GM19397 (cell line): ENCODE measurements at regions not wholly inside any gene's neighbourhood (a gene's known extent, or its start where the extent isn't known, plus 50 kb on each side); places are given as distances from the start of the nearest gene placed in this dataset.
"Not testable (repeated sequence)": the region's sequence is repeated elsewhere in the genome, so short reads cannot be mapped to it uniquely, and the experiment has no call there.

Source experiments
- ATAC-seq: cut with Tn5 transposase; IDR thresholded peaks from one replicate; pipeline ENCODE4 v1.9.1; 2021; ENCODE audit warnings: mild to moderate bottlenecking, moderate library complexity; ENCODE audit not compliant: unreplicated experiment

DNA sequence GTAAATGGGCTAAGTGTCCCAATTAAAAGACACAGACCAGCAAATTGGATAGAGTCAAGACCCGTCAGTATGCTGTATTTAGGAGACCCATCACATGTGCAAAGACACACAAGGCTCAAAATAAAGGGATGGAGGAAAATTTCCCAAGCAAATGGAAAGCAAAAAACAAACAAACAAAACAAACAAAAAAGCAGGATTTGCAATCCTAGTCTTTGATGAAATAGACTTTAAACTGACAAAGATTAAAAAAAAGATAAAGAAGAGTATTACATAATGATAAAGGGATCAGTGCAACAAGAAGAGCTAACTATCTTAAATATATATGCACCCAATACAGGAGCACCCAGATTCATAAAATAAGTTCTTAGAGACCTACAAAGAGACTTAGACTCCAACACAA, 429.6 kb downstream of the MAT2B start:
- not testable (repeated sequence) for ATAC-seq

DNA sequence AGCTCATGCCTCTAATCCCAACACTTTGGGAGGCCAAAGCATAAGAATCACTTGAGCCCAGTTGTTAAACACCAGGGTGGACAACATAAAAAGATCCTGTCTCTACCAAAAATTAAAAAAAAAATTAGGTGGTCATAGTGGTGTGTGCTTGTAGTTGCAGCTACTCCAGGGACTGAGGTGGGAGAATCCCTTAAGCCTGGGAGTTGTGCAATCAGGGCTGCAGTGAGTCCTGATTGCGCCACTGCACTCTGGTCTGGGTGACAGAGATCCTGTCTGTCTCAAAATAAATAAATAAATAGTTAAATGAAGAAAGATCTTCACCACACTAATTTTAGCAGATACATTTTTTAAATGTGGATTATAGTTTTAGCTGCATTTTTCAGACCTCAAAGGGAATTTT, 433.2 kb downstream of the MAT2B start:
- no peak for ATAC-seq

DNA sequence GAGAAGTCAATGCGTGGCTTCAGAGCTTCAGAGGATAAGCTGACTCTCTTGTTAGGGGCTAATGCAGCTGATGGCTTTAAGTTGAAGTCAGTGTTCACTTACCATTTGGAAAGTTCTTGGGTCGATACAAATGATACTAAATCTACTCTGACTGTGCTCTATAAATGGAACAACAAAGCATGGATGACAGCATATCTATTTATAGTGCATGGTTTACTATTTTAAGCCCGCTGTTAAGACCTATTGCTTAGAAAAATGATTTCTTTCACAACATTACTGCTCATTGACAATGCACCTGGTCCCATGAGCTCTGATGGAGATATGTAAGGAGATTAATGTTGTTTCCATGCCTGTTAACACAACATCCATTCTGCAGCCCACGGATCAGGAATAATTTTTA, 435.7 kb downstream of the MAT2B start:
- no peak for ATAC-seq

DNA sequence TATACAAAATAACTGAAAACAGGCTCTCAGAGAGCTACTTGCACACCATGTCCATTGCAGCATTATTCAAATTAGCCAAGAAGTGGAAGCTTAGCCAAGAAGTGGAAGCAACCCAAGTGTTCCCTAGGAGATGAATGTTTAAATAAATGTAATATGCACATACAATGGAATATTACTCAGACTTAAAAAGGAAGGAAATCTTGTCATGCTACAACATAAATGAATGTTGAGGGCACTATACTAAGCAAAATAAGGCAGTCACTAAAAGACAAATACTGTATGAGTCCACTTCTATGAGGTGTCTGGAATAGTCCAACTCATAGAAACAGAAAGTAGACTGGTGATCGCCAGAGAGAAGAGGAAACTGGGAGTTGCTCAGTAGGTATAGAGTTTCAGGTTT, 438.1 kb downstream of the MAT2B start:
- ATAC-seq, result no peak

DNA sequence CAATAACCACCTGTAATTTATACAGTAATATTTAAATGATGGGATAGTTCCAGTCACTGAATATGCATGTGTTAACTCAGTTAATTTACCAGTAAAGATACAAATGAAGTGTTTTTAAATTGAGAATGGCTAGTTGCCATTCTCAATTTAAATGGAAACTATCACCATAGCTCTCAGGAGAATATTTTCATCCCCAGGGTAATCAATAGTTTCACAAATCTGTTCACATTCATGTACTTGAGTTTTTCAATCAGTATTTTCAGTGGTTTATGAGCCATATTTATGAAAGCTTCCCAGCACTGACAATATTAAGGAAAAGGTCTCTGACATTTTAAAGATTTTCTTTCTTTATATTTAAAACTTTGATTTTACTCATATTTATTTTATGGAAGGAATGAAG, 439.3 kb downstream of the MAT2B start:
- no peak for ATAC-seq

- ATAC-seq, result no peak
Measured at GRCh38 chr5:163947848-163948666, 442.6 kb downstream of the MAT2B start.

DNA sequence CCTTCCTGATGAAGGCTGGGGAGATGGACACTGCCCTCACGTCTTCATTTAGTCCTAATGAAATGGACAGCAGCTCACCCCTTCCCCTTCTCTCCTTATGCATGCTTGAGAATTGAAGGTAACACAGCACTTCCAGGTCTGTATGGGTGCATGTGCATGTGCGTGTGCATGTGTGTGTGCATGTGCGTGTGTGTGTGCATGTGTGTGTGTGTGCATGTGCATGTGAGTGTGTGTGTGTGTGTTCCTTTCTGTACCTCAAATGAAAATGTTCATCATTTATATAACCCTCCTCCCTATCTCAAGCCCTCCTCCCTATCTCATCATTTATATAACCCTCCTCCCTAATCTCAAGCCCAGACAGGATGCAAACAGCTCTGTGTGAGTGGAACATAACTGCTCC, 444.8 kb downstream of the MAT2B start:
- no peak for ATAC-seq

DNA sequence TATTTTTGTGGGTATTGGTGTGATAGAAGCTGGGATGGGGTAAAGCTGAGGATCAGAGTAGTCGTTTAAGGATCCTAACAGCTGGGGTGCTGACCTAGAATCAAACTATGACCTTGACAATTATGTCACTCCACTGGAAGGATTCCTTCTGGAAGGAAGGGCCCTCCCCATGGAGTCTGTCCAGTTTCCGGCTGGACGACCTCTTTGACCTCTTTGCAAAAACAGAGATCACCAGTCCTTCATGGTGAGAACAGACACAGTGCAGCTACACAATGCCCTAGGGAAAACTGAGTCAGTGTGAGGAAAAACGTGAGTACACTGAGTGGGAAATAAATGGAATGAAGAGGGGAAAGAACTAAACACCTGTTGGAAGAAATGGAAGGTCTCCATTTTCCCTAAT, 445.6 kb downstream of the MAT2B start:
- no peak for ATAC-seq

GRCh38 chr5:163953901-163954300, 448.5 kb downstream of the MAT2B start:
- no peak for ATAC-seq

- not testable (repeated sequence) for ATAC-seq
Measured at GRCh38 chr5:163961230-163961629, 455.8 kb downstream of the MAT2B start.

DNA sequence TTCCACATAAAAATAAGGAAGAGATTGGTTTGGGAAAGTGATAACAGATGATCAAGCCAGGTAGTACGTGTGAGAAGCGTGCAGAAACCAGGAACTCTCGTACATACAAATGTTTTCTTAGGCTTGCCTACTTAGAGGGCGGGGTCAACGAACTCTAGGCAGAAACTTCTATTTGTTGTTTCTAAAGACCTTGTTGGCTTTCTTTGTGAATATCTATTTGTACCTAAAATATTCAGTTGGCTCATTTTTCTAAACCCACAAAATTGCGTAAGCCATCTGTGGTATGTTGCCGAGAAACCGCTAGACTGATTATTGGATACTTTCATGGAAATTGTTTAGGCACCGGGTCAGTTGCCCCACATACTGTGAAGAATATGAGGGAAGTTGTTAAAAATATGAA, 458.5 kb downstream of the MAT2B start:
- no peak for ATAC-seq

DNA sequence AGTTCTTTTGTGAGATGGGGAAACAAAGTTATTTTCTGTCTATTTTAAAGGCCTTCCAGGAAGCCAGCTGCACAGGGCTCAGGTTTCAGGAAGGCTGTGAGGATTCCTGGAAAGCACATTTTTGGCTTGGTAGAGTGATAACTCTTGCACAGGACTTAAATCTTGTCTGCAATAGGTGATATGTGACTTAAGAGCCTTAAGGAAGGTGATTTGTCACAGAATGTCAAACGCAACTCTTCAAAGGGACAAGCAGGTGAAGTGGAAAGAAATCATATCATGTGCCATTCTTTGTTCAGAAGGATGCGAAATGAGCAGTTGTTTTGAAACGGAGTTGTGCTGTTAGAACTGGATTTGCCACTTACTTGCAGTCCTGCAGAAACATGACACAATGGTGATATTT, 459.3 kb downstream of the MAT2B start:
- ATAC-seq, result no peak

GRCh38 chr5:163967268-163967667, 461.8 kb downstream of the MAT2B start:
- ATAC-seq, result no peak

- no peak for ATAC-seq
Measured at GRCh38 chr5:163968651-163969050, 463.2 kb downstream of the MAT2B start.

DNA sequence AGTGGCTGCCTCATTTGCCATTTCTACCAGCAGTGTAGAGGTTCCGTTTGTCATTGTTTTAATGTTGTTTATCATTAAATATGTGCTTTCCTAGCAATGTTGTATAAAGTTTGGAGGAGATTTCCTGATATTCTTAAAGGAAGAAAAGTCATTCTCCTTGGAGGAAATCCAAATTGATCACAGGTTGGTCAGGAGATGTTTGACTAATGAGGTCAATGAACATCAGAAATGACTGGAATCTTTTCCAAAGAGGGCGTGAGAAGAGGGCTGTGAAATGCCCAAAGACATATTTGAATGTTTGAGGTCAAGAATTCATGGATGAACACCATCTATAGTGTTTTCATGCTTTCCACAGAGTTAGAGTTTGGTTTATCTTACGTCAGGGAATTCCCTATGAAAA, 471.3 kb downstream of the MAT2B start:
- no peak for ATAC-seq

DNA sequence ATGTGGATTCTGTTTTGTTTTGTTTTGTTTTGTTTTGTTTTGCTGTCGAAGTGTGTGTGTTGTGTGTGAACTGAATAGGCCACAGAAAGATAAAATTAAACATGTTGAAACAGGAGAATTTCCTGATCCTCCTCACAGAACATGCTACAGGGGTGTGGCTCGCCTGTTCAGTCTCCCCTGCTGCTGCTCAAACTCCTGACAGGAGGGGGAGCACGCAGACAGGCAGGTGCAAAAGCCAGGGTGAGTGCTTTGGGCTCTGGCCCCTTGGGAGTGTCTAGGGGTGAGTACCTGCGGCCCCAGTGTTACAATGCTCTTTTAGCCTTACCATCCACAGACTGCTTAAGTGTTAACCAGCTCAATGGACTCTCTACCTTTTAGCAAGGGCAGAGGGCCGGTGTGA, 473.5 kb downstream of the MAT2B start:
- ATAC-seq, result peak; percentile 87

DNA sequence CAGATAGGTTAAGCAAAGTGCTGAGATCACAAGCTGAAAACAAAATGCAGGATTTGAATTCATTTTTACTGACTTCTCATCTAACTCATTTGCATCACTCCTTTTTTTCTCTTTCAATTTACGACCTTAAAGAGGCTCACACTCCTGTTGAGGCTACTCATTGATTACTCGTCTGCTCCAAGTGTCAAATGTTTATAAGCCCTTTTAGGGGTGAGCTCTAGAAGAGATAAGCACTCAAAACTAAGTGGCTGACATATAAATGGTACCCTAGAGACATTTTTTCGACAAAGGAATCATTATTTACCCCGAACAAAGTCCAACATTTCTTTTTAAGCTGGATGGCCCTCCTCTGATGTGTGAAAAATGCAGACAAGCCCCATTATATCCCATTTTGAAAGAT, 483.1 kb downstream of the MAT2B start:
- no peak for ATAC-seq

- no peak for ATAC-seq
Measured at GRCh38 chr5:163993126-163993525, 487.7 kb downstream of the MAT2B start.

DNA sequence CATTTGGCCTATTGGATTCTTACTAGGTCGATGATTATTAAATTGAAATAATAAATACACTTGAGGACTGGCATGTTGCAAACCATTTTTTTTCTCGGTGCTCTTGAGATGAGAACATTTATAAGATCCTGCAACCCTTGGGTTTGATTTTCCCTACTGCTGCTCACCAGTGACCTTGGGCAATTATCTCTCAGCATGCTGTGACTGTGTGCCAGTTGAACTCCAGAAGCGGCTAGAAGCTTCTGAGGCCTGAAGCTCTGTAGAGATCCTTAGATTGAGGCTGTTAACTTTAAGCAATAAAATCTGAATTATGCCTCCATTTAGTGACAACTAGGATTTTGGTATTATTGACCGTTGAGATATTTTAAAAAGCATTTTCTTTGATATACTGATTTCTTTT, 489.8 kb downstream of the MAT2B start:
- no peak for ATAC-seq

- ATAC-seq, result no peak
Measured at GRCh38 chr5:163997965-163998364, 492.5 kb downstream of the MAT2B start.

DNA sequence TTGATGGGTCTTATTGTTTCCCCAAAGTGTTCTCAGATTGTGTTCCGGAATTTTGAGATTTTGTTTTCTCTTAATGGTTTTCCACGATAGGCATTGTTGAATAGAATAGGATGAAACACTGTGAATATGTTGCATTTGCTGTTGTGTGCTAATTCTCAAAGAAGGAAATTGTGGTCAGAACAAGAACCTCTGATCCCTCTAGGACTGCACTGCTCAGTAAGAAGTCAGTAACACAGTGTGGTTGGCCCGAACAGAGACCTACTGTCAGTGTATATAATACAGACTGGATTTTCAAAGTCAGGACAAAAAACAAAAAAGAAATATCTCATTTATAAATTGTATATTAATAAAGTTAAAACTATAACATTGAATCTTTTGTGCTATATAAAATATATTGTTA, 494.8 kb downstream of the MAT2B start:
- no peak for ATAC-seq

DNA sequence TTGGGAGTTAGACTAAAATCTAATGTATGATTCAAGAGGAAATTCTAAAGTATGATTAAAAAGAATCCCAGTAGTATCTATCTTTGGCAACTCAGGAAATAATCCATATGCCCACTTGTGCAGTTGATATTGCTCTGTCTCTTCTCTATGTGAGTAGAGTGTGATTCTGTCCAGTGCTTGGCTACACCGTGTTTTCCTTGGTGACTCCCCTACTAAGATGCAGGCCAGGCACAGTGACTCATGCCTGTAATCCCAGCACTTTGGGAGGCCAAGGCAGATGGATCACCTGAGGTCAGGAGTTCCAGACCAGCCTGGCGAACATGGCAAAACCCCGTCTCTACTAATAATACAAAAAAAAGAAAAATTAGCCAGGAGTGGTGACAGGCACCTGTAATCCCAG, 495.4 kb downstream of the MAT2B start:
- ATAC-seq, result no peak

DNA sequence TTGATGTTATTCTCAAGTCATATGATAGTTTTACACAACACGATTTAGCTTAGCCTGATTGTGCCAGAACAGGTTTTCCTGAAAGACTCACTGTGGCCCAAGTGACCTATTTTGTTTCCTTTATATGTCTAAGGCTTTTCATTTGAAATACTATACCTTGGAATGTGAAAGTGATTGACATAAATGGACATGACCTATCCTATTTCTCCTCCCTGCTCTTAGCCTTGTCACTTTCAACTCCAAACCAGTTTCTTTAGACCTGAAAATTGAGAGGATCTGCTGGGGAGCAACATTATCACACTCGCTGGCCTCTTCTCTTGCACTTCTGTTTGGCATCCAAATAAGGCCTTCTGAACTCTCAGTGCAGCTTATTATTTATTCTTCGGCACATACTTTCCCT, 496.8 kb downstream of the MAT2B start:
- no peak for ATAC-seq
